B cell (primary cell): ENCODE measurements at regions not wholly inside any gene's neighbourhood (a gene's known extent, or its start where the extent isn't known, plus 50 kb on each side); places are given as distances from the start of the nearest gene placed in this dataset.

Experiments
- ATAC-seq: fragments of 200-7000 bp; cut with Tn5 transposase; one replicate; pipeline ENCODE4 v1.10.0; 2021; ENCODE audit warnings: low read depth, mild to moderate bottlenecking, moderate number of reproducible peaks, moderate library complexity
- CTCF ChIA-PET: fragments of 350-600 bp; sonication (Branson Sonifier 250); formaldehyde crosslinking; loops from one replicate; lab custom pipeline; 2021; ENCODE audit warnings: antibody characterized with exemption, inconsistent platforms; lab: Charles Lee
- POLR2A ChIA-PET: fragments of 350-600 bp; sonication (Branson Sonifier 250); formaldehyde crosslinking; loops from one replicate; lab custom pipeline; 2021; ENCODE audit warnings: antibody characterized with exemption; lab: Charles Lee
- DNase-seq: peaks from one replicate; pipeline ENCODE4 v3.0.0; 2013
- H2AFZ ChIP-seq: 2 replicates; pipeline ENCODE4 v1.6.1; 2012; ENCODE audit warnings: mild to moderate bottlenecking, low read depth, low read length; ENCODE audit not compliant: insufficient read depth, poor library complexity, severe bottlenecking
- H3K27ac ChIP-seq, 2 donors: 1 replicate in 1 of 2; 2 replicates in 1 of 2; pipeline ENCODE4 v1.5.1; 2012 to 2013; ENCODE audit warnings: low read length in 2 of 2, mild to moderate bottlenecking in 2 of 2, moderate library complexity in 1 of 2
- H3K27me3 ChIP-seq, 4 experiments: fragments of 200-600 bp in 1 of 4; sonication (generic) in 1 of 4; replicated peaks in 1 of 4; 1 replicate in 2 of 4; 2 replicates in 2 of 4; pipeline versions ENCODE4 v1.6.1 to v1.7.0; 2013 to 2016; ENCODE audit warnings: low read length in 3 of 4, mild to moderate bottlenecking in 2 of 4, mixed read lengths in 1 of 4, moderate library complexity in 1 of 4; ENCODE audit not compliant: insufficient read depth in 4 of 4, control insufficient read depth in 3 of 4; ENCODE audit errors: control extremely low read depth in 1 of 4
- H3K36me3 ChIP-seq, 2 experiments: replicated peaks in 1 of 2; 1 replicate in 1 of 2; 2 replicates in 1 of 2; pipeline versions ENCODE4 v1.6.1 to v1.7.1; 2013; ENCODE audit warnings: low read length in 1 of 2; ENCODE audit not compliant: insufficient read depth in 2 of 2, control insufficient read depth in 1 of 2; ENCODE audit errors: control extremely low read depth in 1 of 2, extremely low read depth in 1 of 2
- H3K4me1 ChIP-seq, 2 donors: fragments of 200-600 bp in 1 of 2; sonication (generic) in 1 of 2; 1 replicate in 1 of 2; 2 replicates in 1 of 2; pipeline versions ENCODE4 v1.5.1 to v1.6.1; 2013 to 2017; ENCODE audit warnings: low read length in 2 of 2; ENCODE audit not compliant: control insufficient read depth in 2 of 2, insufficient read depth in 2 of 2
- H3K4me2 ChIP-seq: replicated peaks from 2 replicates; pipeline ENCODE3; 2012; ENCODE audit warnings: mild to moderate bottlenecking, low read depth, low read length; ENCODE audit not compliant: poor library complexity, severe bottlenecking
- H3K4me3 ChIP-seq, 5 experiments: fragments of 200-600 bp in 1 of 5; sonication (generic) in 1 of 5; 1 replicate in 3 of 5; 2 replicates in 2 of 5; pipeline versions ENCODE4 v1.5.1 to v1.7.0; 2011 to 2016; ENCODE audit warnings: low read length in 4 of 5, mild to moderate bottlenecking in 4 of 5, low read depth in 2 of 5, control low read depth in 1 of 5, moderate library complexity in 1 of 5; ENCODE audit not compliant: insufficient read depth in 1 of 5; ENCODE audit errors: control extremely low read depth in 1 of 5, extremely low read depth in 1 of 5
- H3K79me2 ChIP-seq: fragments of 200-600 bp; sonication (generic); one replicate; pipeline ENCODE4 v1.6.0; 2016; ENCODE audit warnings: low read length; ENCODE audit not compliant: control insufficient read depth, insufficient read depth
- H3K9ac ChIP-seq: fragments of 200-600 bp; sonication (generic); 2 replicates; pipeline ENCODE4 v1.6.1; 2017; ENCODE audit warnings: mild to moderate bottlenecking, low read length, moderate library complexity
- H3K9me3 ChIP-seq, 3 donors: one replicate each; pipeline versions ENCODE4 v1.6.1 to v1.7.1; 2013; ENCODE audit warnings: low read length in 2 of 3; ENCODE audit not compliant: control insufficient read depth in 2 of 3, insufficient read depth in 1 of 3; ENCODE audit errors: control extremely low read depth in 1 of 3
- H4K20me1 ChIP-seq: 2 replicates; pipeline ENCODE4 v1.6.0; 2012; ENCODE audit warnings: mild to moderate bottlenecking, low read length; ENCODE audit not compliant: insufficient read depth, control insufficient read depth, poor library complexity, severe bottlenecking
- H3K27ac Mint-ChIP-seq: one replicate; pipeline ENCODE4 v1.8.0; 2021; ENCODE audit warnings: mixed read lengths
- H3K27me3 Mint-ChIP-seq: one replicate; pipeline ENCODE4 v1.8.0; 2021; ENCODE audit warnings: mixed read lengths
- H3K4me1 Mint-ChIP-seq: one replicate; pipeline ENCODE4 v1.8.0; 2021; ENCODE audit warnings: mixed read lengths
- H3K4me3 Mint-ChIP-seq: one replicate; pipeline ENCODE4 v1.8.0; 2021; ENCODE audit warnings: mixed read lengths
- H3K9me3 Mint-ChIP-seq: one replicate; pipeline ENCODE4 v1.8.0; 2022; ENCODE audit warnings: mixed read lengths; ENCODE audit not compliant: insufficient read depth
- EZH2 ChIP-seq: IDR thresholded peaks from 2 replicates; pipeline ENCODE4 v1.6.1; 2012; ENCODE audit warnings: borderline replicate concordance, low read depth, mild to moderate bottlenecking, moderate library complexity, low read length; ENCODE audit not compliant: insufficient read depth, poor library complexity, severe bottlenecking
- WGBS: methylation state at CpG from one replicate; pipeline ENCODE4 v1.1.5; 2013; ENCODE audit warnings: missing lambda C conversion rate; ENCODE audit not compliant: insufficient coverage; 5-methylcytosine and 5-hydroxymethylcytosine counted together
- intact Hi-C: fragments of 100-400 bp; cut with micrococcal nuclease; formaldehyde crosslinking; loops from one replicate; pipeline ENCODE4 v1.10.0; 2022
- TF ChIP-seq, protein P1 (sequence below): fragments of 200-600 bp; IDR thresholded peaks from one replicate; pipeline ENCODE4 v1.8.0; 2022; ENCODE audit warnings: antibody characterized with exemption, mild to moderate bottlenecking

DNA sequence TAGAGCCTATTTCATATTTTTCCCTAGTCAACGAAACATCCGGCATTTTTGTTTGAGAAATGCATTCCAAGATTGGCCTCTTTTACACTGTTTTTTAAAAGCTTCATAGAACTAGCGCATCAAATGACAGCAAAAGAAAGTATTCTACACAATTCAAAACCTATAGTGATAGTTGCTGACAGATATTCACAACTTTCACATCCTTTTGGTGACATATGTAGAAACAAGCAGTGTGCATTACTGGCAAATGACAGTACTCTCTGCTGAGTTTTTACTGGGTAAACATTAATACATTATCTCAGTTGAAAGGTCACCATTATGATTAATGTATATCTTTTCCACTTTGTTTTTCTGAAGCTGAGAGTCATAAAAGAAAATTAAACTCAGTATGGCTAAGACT, 135.4 kb upstream of the RGS18 start:
- H3K27ac Mint-ChIP-seq, result no peak overlapping the region
- intact Hi-C loops, result no loop called here

DNA sequence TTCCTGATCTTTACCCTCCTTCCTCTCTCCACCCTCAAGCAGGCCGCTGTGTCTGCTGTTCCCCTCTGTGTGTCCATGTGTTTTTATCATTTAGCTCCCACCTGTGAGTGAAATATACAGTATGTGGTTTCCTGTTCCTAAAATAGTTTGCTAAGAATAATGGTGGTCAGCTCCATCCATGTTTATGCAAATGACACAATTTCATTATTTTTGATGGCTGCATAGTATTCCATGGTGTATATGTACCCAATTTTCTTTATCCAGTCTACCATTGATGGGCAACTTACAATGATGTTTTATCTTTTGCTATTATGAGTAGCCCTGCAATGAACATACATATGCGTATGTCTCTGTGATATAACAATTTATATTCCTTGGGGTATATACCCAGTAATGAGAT, 133.4 kb upstream of the RGS18 start:
- ATAC-seq, result no peak
- Histone ChIP-seq H3K9me3 (no peaks in the 10 kb centered on the region), H3K4me3 (no peak overlapping the region), H3K4me1 (no peaks in the 10 kb centered on the region), H2AFZ (no peak overlapping the region), H3K79me2 (no peaks in the 10 kb centered on the region), H3K4me2 (no peak overlapping the region), H3K9ac (no peak overlapping the region), H4K20me1 (no peaks in the 10 kb centered on the region), H3K36me3 (no peaks in the 10 kb centered on the region), H3K27me3 (no peaks in the 10 kb centered on the region), H3K27ac (no peak overlapping the region)
- no peak for DNase-seq
- TF ChIP-seq EZH2, result no peak
- TF ChIP-seq, protein P1, sequence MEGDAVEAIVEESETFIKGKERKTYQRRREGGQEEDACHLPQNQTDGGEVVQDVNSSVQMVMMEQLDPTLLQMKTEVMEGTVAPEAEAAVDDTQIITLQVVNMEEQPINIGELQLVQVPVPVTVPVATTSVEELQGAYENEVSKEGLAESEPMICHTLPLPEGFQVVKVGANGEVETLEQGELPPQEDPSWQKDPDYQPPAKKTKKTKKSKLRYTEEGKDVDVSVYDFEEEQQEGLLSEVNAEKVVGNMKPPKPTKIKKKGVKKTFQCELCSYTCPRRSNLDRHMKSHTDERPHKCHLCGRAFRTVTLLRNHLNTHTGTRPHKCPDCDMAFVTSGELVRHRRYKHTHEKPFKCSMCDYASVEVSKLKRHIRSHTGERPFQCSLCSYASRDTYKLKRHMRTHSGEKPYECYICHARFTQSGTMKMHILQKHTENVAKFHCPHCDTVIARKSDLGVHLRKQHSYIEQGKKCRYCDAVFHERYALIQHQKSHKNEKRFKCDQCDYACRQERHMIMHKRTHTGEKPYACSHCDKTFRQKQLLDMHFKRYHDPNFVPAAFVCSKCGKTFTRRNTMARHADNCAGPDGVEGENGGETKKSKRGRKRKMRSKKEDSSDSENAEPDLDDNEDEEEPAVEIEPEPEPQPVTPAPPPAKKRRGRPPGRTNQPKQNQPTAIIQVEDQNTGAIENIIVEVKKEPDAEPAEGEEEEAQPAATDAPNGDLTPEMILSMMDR, result no peak
- ChIA-PET CTCF (no interaction called here), POLR2A (no interaction called here)
- no peak overlapping the region for H3K27ac Mint-ChIP-seq
- intact Hi-C loops, result no loop called here
- H3K4me3 Mint-ChIP-seq, result no peak overlapping the region
- no peaks in the 10 kb centered on the region for H3K27me3 Mint-ChIP-seq
- no peaks in the 10 kb centered on the region for H3K4me1 Mint-ChIP-seq
- no CpG with 5 or more reads among the region's 2 CpGs for WGBS
- no peaks in the 10 kb centered on the region for H3K9me3 Mint-ChIP-seq

More for the DNA sequence above, 135.4 kb upstream of the RGS18 start:
- DNase-seq, result no peak
- Histone ChIP-seq H4K20me1 (no peaks in the 10 kb centered on the region), H3K27ac (no peak overlapping the region), H3K4me2 (no peak overlapping the region), H3K36me3 (no peaks in the 10 kb centered on the region), H3K9ac (no peak overlapping the region), H2AFZ (no peak overlapping the region), H3K4me1 (no peaks in the 10 kb centered on the region), H3K9me3 (no peaks in the 10 kb centered on the region), H3K79me2 (no peaks in the 10 kb centered on the region), H3K27me3 (no peaks in the 10 kb centered on the region), H3K4me3 (no peak overlapping the region)
- Mint-ChIP-seq H3K4me3 (no peak overlapping the region), H3K27me3 (no peaks in the 10 kb centered on the region), H3K9me3 (no peaks in the 10 kb centered on the region), H3K4me1 (no peaks in the 10 kb centered on the region)
- ATAC-seq, result no peak
- 100% methylated on average over 1 of the region's 3 CpGs for WGBS
- TF ChIP-seq, protein P1, result no peak
- no peak for TF ChIP-seq EZH2
- POLR2A ChIA-PET, result no interaction called here
- CTCF ChIA-PET, result no interaction called here
